ENCODE measurements at regions not wholly inside any gene's neighbourhood (a gene's known extent, or its start where the extent isn't known, plus 50 kb on each side); places are given as distances from the start of the nearest gene placed in this dataset.

DNA sequence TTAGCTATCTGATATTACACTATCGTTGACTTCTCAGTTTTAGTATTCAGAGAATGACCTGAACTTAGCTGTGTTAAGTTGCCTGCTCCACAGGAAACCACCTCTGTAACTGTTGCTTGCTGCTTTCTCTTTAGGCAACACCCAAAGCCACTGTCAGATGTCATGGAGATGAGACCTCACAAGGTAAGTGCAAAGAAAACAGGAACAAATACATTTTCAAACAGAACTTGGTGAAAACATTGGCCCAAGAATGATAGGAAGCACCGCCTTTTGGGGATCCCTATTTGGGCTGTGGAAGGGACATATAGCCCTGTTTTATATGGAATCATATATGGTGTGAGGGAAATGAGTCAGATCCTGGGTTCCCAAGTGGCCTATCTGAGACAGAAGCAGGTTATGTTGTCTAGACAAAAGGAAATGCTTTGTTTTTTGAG, 143.4 kb downstream of the UBE2E3 start:
- TF ChIP-seq, protein P1, sequence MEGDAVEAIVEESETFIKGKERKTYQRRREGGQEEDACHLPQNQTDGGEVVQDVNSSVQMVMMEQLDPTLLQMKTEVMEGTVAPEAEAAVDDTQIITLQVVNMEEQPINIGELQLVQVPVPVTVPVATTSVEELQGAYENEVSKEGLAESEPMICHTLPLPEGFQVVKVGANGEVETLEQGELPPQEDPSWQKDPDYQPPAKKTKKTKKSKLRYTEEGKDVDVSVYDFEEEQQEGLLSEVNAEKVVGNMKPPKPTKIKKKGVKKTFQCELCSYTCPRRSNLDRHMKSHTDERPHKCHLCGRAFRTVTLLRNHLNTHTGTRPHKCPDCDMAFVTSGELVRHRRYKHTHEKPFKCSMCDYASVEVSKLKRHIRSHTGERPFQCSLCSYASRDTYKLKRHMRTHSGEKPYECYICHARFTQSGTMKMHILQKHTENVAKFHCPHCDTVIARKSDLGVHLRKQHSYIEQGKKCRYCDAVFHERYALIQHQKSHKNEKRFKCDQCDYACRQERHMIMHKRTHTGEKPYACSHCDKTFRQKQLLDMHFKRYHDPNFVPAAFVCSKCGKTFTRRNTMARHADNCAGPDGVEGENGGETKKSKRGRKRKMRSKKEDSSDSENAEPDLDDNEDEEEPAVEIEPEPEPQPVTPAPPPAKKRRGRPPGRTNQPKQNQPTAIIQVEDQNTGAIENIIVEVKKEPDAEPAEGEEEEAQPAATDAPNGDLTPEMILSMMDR (IDR thresholded peaks at IDR 0.05), result no peak
- no peak for TF ChIP-seq EZH2 (IDR thresholded peaks at IDR 0.05)
- TF ChIP-seq EZH2phosphoT487 (IDR thresholded peaks at IDR 0.05), result no peak

Data from neural progenitor cell (in vitro differentiated cells).